Stimulated activated CD8-positive, alpha-beta memory T cell treated with anti-CD3 and anti-CD28 coated beads, Interleukin-4, amount 100 ng/mL, for 1 hour (primary cell): ENCODE measurements at regions not wholly inside any gene's neighbourhood (a gene's known extent, or its start where the extent isn't known, plus 50 kb on each side); places are given as distances from the start of the nearest gene placed in this dataset.

Experiments used
- DNase-seq, 2 donors: peaks; one replicate each; pipeline ENCODE4 v3.0.0-alpha.2; 2020; ENCODE audit warnings: low read depth in 2 of 2, low spot score in 1 of 2

DNA sequence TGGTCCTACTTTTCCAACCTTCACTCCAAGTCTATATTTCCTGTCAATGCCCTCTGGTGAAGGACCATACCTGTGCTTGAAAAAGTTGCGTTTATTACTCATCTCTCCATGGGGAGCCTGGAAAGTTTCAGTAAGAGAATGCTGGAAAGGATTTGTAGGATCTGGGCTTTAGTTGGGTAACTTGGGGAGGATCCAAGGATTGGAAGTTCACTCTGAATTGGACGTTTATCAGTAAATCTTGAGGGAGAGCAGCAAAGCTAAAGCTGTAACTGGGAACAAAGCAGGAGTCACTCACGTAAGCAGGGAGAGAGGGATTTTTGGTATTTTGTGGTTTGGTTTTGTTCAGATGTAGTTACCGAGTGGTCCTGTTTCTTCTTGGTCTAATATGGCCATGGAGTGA, 51.4 kb upstream of the NPVF start:
- DNase-seq = no peak

DNA sequence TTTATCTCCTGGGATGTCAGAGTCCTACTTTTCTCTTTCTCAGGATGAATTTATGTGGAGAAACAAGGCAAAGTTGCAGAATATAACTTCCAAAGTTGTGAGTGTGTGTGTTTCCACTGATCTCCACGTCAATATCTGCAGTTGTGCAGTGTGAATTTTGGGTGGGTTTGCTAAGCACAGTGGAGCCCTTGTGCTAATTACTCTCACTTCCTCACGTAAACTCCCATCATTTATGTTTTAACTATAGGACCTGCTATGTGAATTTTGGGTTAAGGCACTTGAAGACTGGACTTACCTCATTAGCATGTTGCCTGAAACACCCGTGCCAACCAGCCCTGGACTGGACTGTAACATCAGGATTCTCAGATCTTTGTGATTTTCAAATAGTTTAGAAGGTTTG, 51.9 kb upstream of the NPVF start:
- no peak for DNase-seq

DNA sequence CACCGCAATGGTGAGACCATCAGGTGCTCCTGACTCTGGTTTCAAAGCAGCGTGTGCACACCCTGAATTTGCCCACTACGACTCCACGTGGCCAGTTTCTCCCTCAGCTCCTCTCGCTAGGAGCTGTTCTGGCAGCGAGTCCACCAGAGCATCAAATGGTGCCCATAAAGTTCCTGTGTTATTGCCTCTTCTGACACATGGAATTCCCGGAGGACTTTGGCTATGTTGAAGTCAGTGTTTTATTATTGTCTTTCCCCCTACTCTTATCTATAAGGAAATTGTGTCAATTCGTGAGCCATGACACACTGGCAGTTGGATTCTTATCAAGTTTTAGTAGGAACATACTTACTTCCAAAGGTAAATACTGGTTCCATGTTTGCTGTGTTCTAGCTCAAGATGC, 53.9 kb upstream of the NPVF start:
- no peak for DNase-seq

DNA sequence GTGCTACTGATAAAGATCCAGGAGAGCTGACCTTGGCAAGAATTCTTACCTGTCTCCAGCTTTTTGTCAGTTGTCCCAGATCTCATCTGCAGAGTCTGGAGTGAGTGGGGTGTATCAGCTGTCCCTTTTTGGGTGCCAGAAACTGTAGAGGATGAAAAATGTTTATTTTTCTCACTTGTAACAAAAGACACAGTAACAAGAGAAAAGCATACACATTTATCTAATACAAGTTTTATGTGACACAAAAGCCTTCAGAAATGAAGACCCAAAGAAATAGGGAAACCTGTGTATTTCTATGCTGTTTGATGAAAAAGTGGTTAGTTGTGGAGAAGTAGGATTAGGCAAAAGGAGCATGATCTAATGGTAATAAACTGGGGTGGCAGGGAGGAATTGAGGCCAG, 58.5 kb upstream of the NPVF start:
- no peak for DNase-seq

DNA sequence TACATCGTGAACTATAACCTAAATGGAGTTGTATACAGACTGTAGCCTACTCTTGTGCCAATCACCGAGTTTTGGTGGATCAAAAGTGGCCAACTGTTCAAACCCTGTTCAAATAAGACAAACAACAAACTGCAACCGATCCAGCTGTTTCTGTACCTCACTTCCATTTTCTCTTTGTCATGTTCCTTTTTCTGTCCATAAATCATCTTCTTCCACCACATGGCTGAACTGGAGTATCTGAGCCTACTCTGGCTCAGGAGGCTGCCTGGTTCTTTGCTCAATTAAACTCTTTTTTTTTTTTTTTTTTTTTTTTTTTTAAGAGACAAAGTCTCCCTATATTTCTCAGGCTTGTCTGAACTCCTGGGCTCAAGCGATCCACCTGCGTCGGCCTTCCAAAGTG, 59.0 kb upstream of the NPVF start:
- no peak for DNase-seq

DNA sequence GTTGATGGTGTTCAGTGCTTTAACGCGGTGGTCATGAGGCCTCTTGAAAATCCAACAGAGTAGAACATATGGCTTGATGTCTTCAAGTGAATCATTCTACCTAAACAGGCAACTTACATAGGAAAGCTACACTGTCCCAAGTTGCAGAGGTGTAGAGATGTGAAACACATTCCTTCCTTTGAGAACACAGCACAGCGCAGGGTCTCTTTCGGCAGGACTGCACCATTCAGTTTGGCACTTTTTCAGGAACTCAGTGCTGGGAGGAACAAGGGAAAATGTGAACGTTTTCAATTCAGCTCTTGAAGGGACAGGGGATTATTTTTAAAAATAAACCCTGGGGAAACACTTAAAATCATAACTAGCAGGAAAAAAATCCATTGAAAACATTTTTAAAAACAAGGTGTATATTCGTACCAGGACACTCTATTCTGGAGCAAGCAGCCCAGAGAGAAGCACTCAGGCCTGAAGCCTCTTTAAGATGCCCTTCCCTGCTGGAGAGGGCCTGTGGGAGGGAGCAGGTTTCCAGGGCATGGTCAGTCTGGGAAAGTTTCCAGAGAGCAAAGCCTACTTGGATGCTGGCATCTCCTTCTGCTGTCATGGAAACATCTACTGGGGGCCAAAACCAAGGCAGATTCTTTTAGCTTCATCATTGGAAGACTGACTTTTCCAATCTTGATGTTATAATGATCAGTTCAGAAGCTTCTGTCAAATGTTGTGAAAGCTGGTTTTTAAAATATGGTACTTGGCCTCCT, 60.4 kb upstream of the NPVF start:
- DNase-seq = no peak

DNA sequence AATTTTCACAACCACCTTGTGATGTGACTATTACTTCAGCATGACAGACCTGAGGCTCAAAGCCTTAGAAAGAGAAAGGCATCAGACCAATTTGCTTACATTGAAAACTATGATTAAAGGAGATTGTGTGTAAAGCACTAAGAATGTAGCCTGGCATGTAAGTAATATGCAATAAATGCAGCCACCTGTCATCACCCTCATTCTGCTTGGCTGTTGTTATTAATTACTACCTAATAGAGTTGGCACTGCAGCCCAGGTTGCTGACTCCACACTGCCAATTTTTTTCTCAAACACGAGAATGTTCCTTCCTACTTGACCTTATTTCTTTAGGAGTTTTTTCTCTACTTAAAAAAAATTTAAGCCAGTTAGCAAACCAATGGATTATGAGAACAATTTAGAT, 61.2 kb upstream of the NPVF start:
- no peak for DNase-seq

DNA sequence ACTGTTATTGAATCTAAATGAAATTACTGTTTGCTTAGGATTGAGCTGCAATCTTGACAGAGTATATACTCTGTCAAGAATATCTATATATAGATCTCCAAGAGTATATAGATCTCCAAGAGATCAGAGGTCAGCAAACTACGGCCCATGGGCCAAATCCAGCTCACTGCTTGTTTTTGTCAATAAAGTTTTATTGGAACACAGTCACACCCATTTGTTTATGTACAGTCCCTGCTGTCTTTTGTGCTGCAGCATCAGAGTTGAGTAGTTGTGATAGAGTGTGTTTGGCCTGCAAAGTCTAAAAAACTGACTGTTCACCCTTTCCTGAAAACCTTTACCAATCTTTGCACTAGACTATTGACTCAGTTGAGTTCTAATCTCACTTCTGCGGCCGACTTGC, 66.3 kb upstream of the NPVF start:
- no peak for DNase-seq

DNA sequence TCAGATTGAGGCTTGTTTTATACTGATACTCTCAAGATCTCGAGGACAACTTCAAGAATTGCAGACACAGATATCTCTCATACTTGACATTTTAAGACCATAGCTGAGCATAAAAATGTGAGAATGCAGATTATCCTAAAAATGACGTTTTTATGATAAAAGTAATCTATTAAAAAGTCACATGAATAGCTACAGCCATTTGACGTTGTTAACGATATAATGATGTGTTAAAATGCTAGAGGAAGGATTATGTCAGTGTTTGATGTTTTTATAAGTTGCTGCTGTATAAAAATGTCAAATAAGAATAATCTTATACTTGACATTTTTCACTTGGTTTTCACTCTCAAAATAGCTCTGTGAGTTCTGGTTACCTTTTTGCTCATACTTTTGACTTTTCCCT, 67.1 kb upstream of the NPVF start:
- DNase-seq = no peak

DNA sequence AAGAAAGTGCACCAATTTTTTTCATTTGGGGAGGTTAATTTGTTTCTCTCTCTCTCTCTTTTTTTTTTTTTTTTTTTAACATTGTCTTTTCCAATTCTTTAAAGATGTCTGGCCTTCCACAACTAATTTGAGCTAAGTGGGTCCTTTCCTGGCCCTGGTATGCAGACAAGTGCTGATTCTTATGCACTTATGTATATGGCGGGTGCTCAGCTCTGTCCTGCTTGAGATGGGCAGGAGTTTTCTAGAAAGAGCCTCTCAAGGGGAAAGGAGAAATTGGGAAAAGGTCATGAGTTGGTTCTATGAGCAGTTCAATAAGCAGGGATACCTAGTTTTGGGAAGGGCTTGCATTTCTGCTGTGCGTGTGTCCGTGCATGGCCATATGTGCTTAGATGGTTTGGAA, 67.8 kb upstream of the NPVF start:
- no peak for DNase-seq

DNA sequence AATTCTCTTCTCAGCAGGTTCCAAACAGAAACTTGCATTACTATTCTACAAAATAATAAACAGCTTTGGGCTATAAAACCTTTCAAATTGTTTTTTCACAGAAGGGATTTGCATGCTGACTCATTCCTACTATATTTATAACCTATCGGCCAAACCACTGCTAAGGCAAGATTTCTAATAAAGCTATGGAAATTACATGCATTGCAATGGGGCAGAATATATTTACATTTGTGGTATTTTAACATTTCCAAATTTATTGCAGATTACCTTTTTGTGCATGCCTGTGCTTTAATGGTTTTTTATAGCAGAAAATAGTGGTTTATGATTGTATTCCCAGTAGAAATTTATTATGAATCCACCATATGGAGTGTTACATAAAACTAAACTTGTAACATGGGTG, 69.0 kb upstream of the NPVF start:
- DNase-seq = no peak

DNA sequence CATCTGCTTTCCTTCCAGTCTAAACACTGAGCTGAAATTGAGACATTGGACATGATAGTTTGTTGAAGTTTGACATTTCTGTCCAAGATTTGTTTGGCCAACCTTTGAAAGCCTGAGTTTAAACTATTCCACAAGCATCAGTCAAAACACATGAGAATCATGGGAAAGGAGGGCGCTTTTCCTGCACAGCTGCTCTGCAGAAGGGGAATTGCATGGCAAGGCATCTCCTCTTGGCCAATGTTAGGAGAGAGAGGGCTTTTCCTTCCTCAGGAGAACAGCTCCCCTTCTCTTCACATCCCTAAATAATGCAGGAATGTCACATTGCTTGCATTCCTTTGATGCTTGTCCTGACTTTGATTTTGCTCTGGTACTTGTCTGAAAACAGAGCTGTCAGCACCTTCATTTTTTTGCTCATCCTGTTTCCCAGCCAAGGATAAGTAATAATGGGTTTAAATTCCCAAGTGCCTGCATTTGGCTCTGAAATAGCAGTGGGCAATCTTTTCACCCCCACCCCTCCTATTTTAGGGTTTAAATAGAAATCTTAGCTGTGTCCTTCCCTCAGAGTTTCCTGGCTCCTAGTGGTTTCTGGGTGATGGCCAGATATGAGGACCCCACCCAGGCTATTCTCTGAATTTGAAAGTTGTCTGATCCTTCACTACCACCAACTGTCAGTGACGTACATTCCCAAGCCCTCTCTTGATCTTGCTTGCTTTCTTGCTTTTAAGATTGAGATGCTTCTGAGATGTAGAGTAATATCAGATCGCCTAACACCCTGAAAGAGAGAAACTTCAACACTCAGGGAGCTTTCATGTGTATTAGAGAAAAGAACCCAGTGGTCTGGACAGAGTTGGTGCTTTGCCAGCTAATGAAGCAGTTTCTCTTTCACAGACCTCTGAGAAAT, 75.2 kb upstream of the NPVF start:
- no peak for DNase-seq

DNA sequence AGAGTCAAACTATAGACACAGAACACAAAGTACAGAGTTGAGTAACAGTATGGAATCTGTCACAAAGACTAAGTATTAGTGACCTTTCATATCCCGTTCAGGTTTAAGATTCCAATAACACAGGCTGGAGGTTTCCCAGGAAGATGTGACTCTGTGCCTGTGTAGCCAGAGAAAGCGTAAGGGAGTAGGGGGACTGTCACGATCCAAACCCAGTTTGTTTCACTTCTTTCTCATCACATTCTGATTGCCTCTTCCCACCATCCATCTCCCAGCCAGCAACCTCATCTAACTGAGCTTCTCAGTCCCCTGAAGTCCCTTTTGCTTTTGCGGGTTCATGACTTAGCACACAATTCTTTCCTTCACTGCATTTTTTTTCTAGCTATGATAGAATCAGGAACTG, 76.4 kb upstream of the NPVF start:
- DNase-seq = no peak

DNA sequence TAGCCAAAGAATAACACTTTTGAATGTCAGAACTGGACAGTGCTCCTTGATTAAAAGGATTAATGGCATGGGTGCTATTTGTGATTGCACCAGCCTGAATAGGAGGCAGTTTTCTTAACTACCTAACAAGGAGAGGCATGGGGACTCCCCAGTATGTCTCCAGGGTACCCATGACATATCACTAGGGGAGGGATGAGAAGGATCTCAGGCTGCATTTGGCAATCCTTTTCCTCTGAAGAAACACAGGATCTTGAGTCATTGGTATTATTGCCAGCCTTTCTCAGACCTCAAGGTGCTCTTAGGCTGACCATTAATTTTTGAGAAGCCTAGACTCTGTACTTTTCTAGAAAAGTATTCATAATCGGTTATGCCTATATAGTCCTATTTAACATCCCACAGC, 77.5 kb upstream of the NPVF start:
- no peak for DNase-seq

DNA sequence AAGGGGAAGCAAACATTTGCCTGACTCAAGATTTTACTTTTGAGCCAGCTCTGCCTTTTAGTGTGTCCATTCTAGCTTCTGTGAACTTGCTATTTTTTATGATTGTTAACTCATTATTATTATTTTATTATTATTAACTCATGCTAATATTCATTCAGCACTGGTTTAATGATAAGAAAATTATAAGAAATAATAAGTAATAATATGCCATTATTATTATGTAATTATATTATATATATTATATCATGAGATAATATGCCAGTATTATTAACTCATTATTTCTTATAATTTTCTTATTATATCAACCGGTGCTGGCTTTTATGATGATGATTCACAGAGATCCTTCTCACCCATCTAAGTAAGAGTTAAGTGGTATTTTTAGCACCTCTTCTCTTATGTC, 79.3 kb upstream of the NPVF start:
- no peak for DNase-seq

DNA sequence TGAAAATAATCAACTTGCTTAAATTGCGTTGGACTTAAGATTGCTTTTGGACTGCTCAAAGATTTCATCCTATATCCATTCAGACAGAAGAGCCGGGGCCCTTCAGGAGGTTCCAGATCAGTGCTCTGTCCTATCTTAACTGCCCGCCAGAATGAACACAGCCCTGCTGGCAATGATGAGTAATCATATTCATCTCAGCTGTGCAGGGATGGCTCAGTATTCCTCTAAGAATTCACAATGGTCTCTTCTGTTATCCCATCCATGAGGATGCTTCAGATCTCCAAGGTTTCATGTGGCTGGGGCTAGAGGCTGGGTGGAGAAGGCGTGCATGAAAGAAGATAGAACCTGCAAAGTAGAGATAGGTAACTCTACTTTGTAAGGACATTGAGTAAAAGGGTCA, 80.0 kb upstream of the NPVF start:
- no peak for DNase-seq

DNA sequence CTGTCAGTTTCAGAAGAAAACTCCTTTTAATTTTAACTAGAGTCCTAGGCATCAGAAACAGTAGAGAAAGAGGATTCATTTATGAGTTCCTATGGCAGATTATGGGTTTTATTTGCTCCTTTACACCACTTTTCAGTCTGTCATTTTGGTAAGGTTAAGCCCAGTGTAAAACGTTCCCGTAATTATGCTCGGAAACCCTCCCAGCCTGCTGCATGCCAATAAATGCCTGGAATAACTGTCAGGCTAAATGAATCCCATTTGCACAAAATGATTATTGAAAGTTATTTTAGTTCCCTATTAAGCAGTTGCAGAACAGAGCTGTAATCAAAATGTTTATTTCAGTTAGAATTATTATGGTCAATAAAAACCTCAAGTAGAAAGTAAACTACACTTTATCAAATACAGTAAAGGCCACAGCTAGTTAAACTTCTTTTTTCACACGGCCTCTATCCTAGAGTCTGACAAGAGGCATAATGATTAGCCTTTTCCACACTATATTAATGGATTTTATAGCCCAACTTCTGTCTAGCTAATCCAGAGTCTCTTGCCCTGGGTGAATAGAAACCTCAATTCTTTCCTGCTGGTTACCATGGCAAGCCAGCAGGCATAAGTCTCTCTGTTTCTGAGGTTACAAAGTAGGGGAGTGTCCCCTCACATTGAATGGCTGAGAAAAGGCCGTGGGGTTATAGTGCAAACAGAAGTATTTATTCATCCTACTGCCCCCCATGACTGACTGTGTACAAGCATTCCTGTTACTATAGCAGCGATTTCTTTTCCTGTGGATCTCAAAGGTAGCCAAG, 80.8 kb upstream of the NPVF start:
- DNase-seq = no peak

DNA sequence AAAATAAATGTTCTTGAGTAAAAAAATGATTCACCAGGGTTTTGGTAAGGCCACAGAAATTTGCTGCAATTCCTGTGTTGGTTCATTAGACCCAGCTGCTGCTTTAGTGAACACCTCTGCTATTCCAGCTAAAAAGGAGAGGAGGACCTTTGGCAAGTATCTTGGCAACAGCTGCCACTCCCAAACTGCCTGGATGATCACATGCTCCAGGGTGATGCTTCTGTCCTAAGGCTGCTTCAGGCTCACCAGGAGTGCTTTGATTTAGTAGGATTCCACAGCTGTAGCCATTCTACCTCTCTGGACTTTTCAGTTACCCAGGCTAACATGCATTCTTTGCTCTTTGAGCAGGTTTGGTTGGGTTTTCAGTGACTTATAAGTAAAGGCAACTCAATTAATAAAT, 82.6 kb upstream of the NPVF start:
- no peak for DNase-seq

DNA sequence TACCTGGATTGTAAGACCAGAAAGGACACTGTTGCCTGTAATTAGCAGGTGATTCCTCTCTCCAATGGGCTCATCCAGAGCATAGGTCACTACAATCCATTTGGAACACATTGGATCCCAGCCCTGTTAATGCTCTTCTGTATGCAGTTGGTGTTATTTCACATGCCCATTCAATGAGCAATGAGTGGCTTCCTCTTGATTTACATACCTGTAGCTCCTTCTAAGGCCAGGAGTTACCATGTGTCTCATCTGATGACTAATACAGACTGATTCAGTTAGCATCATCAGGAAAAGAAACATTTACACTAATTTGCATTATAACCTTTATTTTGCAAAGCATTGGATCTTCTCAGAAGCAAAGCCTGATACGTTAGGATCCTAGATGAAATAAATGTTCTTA, 83.1 kb upstream of the NPVF start:
- no peak for DNase-seq

DNA sequence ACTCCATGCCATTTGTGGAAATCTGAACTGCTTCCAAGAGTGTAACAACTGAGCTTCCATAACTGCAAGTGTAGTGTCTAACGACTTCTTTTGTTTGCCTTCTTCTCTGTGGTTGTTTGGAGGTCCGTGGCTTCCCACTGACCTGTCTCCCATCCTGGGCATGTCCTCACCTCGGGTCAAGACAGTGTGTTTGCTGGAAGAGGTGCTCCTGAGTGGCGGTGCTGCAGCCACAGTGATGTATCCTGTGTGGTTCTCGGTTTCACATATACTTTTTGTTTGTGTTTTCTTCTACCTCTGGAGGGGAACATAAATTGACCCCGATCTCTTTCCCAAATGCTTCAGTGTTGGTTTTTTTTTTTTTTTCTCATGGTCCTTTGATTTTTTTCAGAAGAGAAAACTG, 84.7 kb upstream of the NPVF start:
- DNase-seq = no peak

DNA sequence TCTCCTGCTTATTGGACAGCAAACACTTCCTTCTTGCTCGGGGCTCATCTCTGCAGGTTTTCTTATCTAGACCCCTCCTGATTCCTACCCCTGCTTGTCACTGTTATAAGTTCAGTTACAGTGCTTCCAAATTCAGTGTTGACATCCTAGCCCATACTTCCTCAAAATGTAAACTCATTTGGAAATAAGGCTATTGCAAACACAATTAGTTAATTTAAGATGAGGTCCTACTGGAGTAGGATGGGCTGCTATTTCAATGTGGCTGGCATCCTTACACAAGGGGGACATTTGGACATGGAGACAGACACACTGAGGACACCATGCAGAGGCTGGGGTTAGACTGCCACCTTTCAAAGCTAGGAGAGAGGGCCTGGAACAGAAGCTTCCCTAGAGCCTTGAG, 85.2 kb upstream of the NPVF start:
- DNase-seq = no peak
